Urothelium cell line (cell line): ENCODE measurements at regions not wholly inside any gene's neighbourhood (a gene's known extent, or its start where the extent isn't known, plus 50 kb on each side); places are given as distances from the start of the nearest gene placed in this dataset.

ENCODE experiments used
- DNase-seq: peaks from one replicate; pipeline ENCODE4 v3.0.0; 2011; ENCODE audit warnings: low spot score, mixed read lengths
- FAIRE-seq: peaks from 2 replicates; lab custom pipeline; 2011; peaks lifted over from hg19 to GRCh38; lab: Jason Lieb, UNC

GRCh38 chr2:234680688-234681619 is 184.1 kb upstream of the ARL4C start:
- no peak for DNase-seq
- no peak for FAIRE-seq

- peak; percentile 77 for DNase-seq
- FAIRE-seq = peak; percentile 90
Observed at GRCh38 chr2:234679741-234680687, 183.1 kb upstream of the ARL4C start.

- DNase-seq = no peak
Observed at GRCh38 chr2:234679301-234679740, 182.4 kb upstream of the ARL4C start.

GRCh38 chr2:234678711-234679110 is 181.8 kb upstream of the ARL4C start:
- FAIRE-seq (peak; percentile 61), DNase-seq (no peak)

More at GRCh38 chr2:234679301-234679740, 182.4 kb upstream of the ARL4C start:
- no peak for FAIRE-seq

GRCh38 chr2:234677758-234678538 is 181.1 kb upstream of the ARL4C start:
- peak; percentile 57 for DNase-seq
- FAIRE-seq = peak; percentile 27

GRCh38 chr2:234676783-234677450 is 180.0 kb upstream of the ARL4C start:
- FAIRE-seq (no peak), DNase-seq (no peak)

- FAIRE-seq (no peak), DNase-seq (no peak)
Observed at GRCh38 chr2:234676109-234676782, 179.4 kb upstream of the ARL4C start.

GRCh38 chr2:234674781-234675201 is 177.9 kb upstream of the ARL4C start:
- no peak for DNase-seq
- peak; percentile 17 for FAIRE-seq

GRCh38 chr2:234673961-234674759 is 177.3 kb upstream of the ARL4C start:
- FAIRE-seq (no peak), DNase-seq (no peak)

- no peak for DNase-seq
Observed at GRCh38 chr2:234673501-234673900, 176.6 kb upstream of the ARL4C start.

GRCh38 chr2:234672498-234673150 is 175.7 kb upstream of the ARL4C start:
- FAIRE-seq (no peak), DNase-seq (no peak)

More at GRCh38 chr2:234673501-234673900, 176.6 kb upstream of the ARL4C start:
- FAIRE-seq = no peak

GRCh38 chr2:234671716-234672115 is 174.8 kb upstream of the ARL4C start:
- DNase-seq (no peak), FAIRE-seq (no peak)

GRCh38 chr2:234671231-234671630 is 174.3 kb upstream of the ARL4C start:
- FAIRE-seq = no peak
- DNase-seq = no peak

- no peak for DNase-seq
- FAIRE-seq = peak; percentile 13
Observed at GRCh38 chr2:234670806-234671205, 173.9 kb upstream of the ARL4C start.

GRCh38 chr2:234670052-234670451 is 173.2 kb upstream of the ARL4C start:
- no peak for FAIRE-seq
- DNase-seq = no peak

GRCh38 chr2:234669621-234670020 is 172.7 kb upstream of the ARL4C start:
- DNase-seq (no peak), FAIRE-seq (no peak)

GRCh38 chr2:234669001-234669400 is 172.1 kb upstream of the ARL4C start:
- no peak for DNase-seq
- no peak for FAIRE-seq

GRCh38 chr2:234666911-234667310 is 170.0 kb upstream of the ARL4C start:
- no peak for DNase-seq
- no peak for FAIRE-seq
